HUDEP-2 (cell line): ENCODE measurements at regions not wholly inside any gene's neighbourhood (a gene's known extent, or its start where the extent isn't known, plus 50 kb on each side); places are given as distances from the start of the nearest gene placed in this dataset.
"Not testable (repeated sequence)": the region's sequence is repeated elsewhere in the genome, so short reads cannot be mapped to it uniquely, and the experiment has no call there.

Experiments
- DNase-seq, 76 experiments: peaks; one replicate each; lab custom pipeline; 2025; ENCODE audit not compliant: unreplicated experiment in 76 of 76; lab: John Stamatoyannopoulos, UW

DNA sequence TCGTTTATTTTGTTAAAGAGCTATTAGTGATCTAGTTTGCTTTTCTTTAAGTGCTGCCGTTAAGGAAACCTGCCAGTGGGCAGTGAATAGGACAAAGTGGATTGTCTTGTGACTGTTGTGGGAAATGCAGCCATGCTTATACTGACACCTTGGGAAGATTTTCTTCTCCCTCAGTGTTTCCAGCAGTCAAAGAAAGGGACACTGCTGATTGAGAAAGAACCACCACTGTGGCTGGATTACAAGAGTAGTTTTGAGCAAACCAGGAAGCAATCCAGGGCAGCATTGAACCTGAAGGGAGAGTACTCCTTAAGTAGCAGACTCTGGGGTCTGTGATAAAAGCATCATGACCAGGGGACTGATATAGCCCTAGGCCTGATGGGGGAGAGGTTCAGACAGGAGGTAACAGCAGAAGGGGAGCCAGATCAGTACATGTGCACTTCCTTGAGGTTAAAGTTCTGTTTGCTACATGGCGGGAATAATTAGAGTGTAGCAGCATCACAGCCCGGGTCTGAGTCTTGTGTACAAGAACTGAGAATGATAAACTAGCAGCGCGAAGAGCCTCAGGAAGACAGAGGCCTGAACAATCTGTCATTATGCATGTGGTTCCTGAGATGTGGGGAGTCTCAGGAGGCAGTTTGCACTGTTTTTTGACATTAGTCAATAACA, 167.8 kb downstream of the C11orf91 start:
- no peak for DNase-seq

DNA sequence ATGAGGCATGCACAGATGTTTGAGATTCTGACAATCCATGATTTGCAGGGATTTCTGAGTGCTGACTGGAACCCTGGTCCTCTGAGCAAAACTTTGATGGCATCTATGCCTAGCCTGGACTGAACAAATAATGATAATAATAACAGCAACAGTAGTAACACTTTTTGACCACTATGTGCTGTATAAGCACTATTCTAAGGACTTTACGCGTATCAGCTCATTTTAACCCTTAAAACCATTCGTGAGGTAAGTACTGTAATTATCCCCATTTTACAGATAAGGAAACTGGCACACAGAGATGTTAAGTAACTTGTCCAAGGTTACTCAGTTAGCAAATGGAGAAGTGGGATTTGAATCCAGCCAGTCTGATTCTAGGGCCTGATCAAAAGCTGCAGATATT, 168.4 kb downstream of the C11orf91 start:
- no peak for DNase-seq

DNA sequence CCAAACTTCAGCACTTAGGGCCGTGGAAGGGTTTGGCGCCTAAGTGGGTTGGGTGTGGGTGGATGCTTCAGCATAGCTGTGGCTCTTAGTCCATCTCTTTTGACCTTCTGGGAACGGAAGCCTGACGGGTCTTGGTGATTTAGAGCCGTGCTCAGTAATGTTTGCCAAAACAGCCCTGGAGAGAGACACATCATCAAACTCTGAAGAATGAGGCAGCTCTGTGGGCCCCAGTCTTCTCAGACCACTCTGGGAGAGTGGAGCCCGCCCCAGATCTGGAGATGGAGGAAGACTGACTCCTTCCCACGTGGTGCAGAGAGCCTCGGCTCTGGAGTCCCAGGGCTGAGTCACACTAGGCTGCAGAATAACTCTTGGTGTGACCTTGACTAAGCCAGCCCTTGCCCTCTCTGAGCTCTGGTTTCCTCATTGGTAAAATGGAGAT, 168.9 kb downstream of the C11orf91 start:
- no peak for DNase-seq

DNA sequence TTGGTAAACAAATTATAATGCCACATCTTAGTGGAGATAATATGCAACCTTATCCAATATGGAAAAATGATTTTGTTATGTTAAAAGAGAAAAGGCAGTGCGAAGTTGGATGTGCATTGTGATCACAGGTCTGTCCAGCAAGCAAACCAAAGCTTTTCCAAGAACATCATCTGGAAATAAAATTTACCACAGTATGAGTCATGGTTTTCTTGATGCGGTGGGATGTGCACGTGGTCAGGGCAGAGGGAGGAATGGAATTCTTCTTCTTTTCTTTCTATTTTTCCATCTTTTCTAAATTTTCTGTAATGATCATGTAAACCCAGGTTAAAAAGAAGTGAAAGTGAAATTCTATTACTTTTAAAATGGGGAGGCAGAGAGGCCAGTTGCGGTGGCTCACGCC, 169.8 kb downstream of the C11orf91 start:
- no peak for DNase-seq

DNA sequence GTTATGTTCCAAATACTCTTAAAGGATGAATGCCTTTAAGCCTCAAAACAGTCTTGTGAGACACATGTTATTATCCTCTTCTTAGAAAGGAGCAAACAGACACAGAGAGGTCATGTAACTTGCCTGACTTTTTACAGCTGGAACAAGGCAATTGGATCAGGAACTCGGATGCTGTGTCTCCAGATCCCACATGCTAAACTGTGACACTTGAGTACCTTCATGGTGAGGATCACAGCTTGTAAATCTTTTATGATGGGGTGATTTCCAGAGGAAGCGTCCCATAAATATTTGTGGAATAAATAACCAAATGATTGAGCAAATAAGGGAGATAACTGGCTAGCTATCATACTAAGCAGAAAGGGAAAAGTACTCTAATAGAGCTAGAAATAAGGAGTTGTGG, 171.2 kb downstream of the C11orf91 start:
- DNase-seq: no peak

DNA sequence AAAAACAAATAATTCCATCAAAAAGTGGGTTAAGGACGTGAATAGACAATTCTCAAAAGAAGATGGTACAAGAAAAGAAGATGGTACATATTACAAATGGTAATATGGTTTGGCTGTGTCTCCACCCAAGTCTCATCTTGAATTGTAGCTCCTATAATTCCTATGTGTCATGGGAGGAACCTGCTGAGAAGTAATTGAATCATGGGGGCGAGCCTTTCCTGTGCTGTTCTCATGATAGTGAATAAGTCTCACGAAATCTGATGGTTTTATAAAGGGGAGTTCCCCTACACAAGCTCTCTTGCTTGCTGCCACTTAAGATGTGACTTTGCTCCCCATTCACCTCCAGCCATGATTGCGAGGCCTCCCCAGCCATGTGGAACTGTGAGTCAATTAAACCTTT, 172.9 kb downstream of the C11orf91 start:
- DNase-seq: not testable (repeated sequence)

DNA sequence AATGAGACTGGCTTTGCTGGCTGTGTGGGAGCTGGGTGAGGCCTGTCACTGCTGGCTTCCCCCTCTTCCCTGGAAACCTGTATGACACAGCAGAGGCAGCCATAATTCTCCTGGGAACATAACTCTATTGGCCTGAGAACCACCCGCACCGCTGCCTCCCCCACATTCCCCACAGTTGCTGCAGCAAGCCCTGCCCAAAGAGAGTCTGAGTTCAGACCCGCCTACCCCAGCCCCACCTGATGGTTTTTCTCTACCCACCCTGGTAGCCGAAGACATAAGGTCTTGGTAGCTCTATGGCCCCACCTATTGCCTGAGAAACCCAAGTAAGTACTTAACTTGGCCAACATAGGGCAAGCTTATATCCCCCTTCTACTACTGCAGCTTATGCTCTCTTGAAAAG, 174.8 kb downstream of the C11orf91 start:
- no peak for DNase-seq

DNA sequence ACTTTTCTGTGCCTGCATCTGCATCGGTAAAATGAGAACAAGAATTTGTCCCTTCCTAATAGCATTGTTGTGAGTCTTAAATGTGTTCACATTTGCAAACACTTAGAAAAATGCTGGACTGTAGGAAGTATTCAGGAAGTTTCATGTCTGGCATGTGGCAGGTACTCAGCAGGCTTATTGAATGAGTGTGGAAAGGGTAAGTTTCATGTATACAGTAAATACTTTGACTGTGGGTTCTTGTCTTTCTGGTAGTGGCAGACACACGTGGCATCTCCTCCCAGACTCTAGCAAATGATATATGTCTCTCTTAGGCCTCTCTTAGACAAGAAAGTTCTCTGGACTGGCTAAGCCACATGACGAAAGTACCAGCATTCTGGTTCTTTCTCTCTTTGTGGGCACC, 179.2 kb downstream of the C11orf91 start:
- no peak for DNase-seq

DNA sequence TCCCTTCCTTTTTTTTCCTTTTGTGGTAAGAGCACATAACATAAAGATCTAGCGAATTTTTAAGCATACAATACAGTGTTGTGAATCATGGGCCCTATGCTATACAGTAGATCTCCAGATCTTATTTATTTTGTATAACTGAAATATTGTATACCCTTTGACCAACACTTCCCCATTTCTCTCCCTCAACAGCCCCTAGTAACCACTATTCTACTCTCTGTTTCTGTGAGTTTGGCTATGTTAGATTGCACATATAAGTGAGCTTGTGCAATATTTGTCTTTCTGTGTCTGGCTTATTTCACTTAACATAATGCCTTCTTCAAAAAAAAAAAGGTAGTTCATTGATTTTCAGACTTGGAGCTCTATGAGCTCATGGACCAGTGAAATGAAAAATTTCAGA, 180.5 kb downstream of the C11orf91 start:
- no peak for DNase-seq

DNA sequence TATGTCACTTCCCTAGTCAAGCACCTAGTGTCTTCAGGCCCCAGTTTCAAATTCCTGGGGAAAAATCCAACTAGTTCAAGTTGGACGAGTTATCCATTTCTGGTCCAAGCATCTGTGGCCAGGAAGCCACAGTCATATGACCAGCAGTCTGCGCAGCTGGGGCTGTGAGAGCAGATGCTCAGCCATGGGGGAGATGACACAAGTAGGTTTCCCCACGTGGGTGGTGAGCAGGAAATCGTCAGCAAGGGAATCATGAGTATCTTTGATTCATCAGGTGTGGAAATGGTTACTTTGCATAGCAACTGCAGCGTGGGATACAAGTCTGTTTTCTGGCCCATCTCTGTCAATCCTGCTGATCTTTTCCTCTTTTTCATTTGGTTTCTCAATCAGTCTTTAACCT, 185.3 kb downstream of the C11orf91 start:
- no peak for DNase-seq

DNA sequence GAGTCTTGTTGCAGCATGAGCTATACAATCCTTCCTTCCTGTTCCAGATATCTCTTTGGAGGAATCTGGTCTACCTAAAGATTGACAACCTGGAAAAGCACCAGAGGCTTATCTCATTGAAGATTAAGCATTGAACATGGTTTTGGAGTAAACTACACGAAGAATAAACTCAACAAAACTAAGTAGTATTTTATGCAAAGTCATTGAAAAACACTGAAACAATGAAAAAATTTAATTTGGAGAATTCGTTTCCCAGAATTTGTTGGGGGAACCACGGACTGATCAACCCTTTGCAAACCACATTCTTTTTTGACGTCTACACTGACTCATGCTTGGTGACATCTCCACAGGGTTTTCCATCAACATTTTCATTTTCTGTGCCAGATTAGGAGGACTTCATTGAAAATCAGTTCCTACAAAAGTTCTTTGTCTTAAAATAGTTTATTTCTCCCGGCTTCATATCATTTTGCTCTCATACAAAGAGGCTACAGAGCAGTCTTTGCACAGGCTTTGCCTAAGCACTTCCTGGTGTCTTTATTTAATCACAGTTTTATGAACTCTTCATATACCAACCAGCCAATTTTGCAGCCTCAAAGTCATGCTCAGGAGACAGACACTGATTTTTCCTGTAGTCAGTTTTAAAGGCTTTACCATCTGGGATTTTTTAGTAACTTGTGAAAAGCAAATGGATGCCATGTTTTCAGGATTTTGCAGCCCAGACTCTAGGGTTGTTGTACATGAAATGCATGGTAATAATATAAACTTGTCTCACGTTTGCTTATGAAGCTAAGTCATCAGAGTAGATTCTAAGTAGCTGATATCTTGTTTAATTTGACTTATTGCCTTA, 186.3 kb downstream of the C11orf91 start:
- DNase-seq: no peak

DNA sequence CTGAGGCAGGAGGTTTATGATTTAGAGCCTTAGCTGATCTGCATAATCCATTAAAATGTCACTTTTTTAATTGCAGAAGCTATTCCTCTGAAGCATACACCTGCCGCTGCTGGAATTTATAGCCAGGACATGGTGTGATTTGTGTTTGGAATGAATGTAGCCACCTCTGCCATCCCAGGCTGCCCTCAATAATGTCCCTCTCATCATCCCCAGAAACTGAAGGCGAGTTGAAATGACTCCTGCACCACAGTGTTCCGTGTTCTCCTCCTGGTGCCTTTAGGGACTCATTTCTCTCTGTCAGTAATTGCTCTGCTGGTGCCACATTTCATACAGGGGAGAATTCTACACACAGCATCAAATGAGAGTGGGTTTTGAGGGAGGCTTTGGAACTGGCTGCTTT, 191.0 kb downstream of the C11orf91 start:
- DNase-seq: no peak

DNA sequence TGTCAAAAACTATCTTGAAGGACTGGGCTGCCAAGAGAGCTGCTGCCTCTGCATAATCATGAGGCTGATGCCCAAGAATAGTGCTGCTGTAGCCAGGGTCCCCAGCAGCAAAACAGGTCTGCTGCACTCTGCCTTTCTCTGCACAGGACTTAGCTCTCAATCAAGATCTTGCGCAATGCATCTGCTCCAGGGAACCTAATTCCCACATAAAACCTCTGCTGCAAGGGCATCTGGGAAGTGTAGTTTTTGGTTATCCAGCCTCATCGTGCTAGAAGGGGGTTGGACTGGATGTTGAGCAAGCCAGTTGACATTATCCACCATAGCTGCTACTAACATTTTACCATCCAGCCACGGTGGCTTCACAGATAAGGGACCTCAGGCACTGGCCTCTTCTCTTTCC, 192.7 kb downstream of the C11orf91 start:
- DNase-seq: no peak

DNA sequence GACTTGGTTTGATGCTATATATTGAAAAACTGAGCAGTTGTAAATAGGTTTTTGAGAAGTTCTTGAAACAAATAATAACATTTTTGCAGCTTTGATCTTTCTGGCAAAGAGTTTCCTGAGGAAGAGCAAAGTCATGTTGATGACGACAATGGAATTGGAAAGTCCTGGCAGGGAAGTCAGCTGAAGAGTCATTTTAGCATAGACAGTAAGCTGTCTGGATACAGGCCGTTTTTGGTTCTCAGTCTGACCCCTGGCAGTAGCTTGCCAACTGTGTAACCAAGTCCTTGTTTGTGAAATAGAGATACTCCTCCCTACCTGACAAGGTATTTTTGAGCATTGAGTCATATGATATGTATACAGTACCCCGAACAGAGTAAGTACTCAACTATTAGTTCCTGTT, 193.3 kb downstream of the C11orf91 start:
- no peak for DNase-seq

DNA sequence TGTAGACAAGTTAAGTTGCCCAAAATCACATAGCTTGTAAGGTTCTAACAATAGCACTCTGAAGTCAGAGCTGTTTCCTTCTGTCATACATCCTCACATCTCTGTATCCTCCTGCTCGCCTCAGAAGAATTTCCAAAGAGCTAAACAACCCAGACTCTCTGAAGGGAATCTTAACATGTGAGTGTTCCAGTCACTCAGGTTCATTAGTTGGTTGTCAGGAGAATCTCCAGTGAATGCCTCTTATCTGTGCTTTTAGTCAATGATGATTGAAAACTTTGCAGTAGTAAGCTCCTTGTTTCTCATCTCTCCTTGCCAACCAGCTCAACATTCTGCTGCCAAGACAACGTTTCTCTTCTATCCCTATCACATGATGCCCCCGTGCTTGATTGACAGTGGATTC, 195.5 kb downstream of the C11orf91 start:
- DNase-seq: no peak

DNA sequence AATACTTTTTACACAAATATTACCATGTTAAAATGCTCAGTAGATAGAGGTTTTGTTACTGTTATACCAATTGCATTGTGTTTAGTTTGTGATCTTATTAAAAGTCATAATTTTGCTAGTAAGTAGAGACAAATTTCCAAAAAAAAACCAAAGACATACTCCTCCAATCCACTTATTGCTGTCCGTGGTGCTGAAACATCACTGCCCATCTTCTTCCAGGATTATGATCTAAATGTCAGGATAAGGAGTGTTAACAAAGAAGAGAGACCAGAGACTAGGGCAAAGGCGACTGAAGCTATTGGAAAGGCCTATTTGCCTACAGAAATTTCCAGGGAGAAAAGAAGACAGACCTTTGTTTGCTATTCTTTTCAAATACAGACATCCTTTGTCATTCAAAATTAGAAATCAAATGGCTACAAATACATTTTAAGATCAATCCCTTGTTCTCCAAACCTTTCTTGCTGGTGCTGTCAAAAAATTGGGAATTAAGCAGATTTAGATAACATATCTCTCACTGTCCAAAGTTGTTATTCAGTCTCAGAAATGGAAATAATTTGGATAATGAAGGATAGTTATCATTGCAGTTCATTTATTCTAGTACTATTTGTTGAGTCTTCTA, 199.7 kb downstream of the C11orf91 start:
- peak in 16 of 76 experiments; percentile 1 to 25 (median 8) for DNase-seq

DNA sequence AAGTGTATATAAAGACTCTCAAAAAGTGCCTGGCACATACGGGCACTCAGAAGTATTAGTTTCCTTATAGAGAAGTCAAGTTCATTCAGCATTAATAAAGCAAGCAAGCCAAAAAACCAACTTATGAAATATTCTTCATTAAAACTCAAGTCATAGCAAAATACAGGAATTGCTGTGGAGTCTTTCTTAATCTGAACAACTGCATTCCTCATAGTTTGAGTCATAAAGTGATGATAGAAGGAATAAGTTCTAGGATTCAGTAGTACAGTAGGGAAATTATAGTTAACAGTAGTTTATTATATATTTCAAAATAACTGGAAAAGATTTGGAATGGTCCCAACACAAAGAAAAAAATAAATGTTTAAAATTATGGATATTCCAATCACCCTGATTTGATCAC, 200.3 kb downstream of the C11orf91 start:
- no peak for DNase-seq

DNA sequence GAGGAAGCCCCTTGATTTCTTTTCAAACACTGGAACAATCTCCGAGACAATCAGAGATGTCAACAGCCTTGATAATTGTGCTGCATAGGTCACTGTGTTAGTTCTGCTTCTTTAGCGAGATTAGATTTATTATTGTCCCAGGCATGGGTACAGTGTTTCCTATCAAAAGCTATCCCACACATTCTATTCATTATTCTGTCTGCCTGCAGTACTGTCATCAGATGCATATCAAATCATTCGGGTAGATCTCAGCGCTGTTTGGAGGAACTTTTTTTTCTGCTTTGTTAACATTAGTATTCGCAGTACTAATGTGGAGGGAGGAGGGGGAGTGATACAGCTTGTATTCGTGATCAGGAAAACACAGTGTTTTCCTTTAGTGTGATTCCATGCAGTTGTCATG, 208.0 kb downstream of the C11orf91 start:
- DNase-seq: no peak

DNA sequence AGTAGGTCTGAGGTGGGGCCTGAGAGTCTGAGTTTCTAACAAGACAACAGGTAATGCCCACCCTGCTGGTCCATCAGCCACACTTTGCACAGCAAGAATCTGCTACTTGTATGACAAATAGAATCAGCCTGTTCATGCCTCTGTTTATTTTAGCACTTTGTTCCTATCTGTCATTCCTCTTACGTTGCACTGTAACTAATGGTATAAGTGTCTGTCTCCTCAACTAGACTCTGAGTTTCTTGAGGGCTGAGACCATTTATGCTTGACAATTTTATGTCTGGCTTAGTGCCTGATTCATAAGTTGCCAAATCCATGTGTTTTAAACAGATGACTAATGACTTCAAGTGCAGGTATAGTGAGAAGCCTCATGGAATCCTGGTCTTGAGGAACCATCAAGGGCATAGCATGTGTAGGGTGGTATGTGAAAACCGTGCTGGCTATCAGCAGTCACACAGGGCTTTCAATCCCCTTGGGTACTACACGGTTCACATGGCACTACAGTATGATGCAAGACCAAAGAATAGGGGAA, 209.7 kb downstream of the C11orf91 start:
- no peak for DNase-seq

DNA sequence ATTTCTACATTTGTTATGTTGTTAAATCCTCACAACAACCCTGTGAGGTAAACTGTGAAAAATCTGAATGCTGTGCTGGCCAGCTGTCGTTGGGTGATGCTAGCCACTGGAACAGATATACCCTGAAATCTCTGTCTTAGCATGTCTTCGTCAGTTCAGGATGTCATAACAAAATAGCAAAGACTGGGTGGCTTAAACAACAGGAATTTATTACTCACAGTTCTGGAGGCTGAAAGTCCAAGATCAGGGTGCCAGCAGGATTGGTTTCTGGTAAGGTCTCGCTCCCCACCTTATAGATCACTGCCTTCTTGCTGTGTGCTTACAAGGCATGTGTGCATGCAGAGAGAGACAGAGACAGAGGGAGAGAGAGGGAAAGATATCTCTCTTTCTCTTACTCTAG, 211.7 kb downstream of the C11orf91 start:
- DNase-seq: no peak

DNA sequence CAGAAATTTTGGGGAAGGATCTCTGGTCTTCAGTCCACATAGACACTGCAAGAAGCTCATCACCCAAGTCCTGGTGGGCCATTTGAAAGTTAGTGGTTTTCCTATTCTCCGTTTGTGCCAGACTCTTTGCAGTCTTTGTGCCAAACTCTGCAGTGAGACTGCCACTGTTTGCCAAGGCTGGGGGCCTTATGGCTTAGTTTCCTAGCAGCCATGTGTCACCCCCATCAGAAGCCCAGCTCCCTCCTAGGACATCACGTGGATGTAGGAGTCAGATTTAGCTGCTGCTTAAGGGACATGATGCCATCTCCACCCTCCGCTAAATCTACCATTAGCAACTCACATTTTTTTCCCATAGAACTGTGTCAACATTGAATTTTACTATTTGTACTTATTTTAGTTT, 220.0 kb downstream of the C11orf91 start:
- no peak for DNase-seq

DNA sequence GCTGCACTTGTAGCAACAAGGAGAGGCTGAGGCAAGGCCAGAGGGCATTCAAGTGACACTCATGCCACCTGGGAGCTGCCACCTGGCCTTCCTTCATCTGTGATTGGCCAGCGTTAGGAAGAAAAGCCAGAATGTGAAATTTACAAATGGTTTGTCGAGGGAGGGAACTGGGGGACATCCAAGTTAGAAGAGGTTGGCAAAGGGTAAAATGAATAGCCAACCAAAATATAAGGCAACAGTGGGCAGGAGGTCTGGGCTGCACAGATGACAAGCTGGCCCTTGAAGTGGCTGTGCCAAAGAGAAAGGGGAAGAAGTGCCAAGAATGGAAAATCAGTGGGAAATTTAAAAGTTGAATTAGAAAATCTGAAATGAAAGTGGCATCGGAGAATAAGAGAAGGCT, 221.4 kb downstream of the C11orf91 start:
- DNase-seq: no peak
